ENCODE measurements at regions not wholly inside any gene's neighbourhood (a gene's known extent, or its start where the extent isn't known, plus 50 kb on each side); places are given as distances from the start of the nearest gene placed in this dataset.

- DNase-seq (no peak), ATAC-seq (no peak)
- no peaks in the 10 kb centered on the region for H3K36me3 Mint-ChIP-seq (ENCODE audit: low read depth)
- H3K4me3 Mint-ChIP-seq: no peak overlapping the region
- intact Hi-C loops (cut with micrococcal nuclease): no loop called here
- ChIA-PET POLR2A (no interaction called here), CTCF (no interaction called here)
- H3K27me3 Mint-ChIP-seq: no peaks in the 10 kb centered on the region
- no peaks in the 10 kb centered on the region for H3K4me1 Mint-ChIP-seq (ENCODE audit: low read depth)
- peaks cover 3% of the 10 kb centered on the region for H3K9me3 Mint-ChIP-seq
- no peak for TF ChIP-seq CTCF (IDR thresholded peaks at IDR 0.05)
- no peak overlapping the region for H3K27ac Mint-ChIP-seq
These were observed 400.2 kb upstream of the GRIA3 start for GRCh38 chrX:122783918-122784317.

DNA sequence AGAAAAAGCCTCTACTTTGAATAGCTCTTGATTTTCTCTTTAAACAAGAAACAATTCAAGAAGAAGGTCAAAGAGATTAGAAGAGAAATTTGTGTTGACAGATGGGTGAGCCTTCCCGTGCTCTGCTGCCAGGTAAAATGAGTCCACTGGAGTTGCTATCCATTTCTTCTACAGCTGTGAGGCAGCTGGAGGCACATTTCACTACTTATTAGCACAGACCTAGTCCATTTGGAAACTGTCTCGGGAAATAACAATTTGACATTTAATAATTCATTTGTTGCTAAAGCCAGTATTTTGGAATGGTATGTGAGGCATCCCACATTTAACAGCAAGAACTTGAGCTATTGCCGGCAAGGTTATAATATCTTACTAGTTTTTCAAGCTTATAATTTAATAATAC, 396.8 kb upstream of the GRIA3 start:
- H3K4me1 Mint-ChIP-seq (ENCODE audit: low read depth): no peaks in the 10 kb centered on the region
- peaks cover 3% of the 10 kb centered on the region for H3K9me3 Mint-ChIP-seq
- intact Hi-C loops (cut with micrococcal nuclease): no loop called here
- POLR2A ChIA-PET: interaction anchor here (0.6 kb wide), 1 partner anchor 12 kb away, joined by 4 read pairs; no protein-coding TSS in a partner anchor
- H3K36me3 Mint-ChIP-seq (ENCODE audit: low read depth): no peaks in the 10 kb centered on the region
- no peak for DNase-seq
- no peak overlapping the region for H3K4me3 Mint-ChIP-seq
- CTCF ChIA-PET: no interaction called here
- no peak for TF ChIP-seq CTCF (IDR thresholded peaks at IDR 0.05)
- no peak for ATAC-seq
- no peaks in the 10 kb centered on the region for H3K27me3 Mint-ChIP-seq
- H3K27ac Mint-ChIP-seq: no peak overlapping the region

DNA sequence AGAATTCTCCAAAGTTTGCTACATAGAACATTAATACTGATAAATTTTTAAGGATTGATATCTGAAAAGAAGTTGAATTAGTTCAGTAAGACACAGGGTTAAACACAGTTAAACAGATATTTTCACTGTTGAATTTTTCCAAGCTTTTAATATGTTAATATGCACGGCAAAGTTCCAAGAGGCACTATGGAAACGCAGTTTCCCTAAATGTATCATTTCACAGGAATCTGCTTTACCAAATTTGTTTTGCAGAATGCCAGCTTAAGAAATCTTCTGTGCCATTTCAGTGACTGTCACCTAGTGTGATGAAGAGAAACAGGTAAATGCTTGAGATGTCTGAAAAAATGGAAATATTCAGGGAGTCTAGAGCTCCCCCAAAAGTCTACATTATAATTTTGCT, 395.9 kb upstream of the GRIA3 start:
- Mint-ChIP-seq H3K27me3 (no peaks in the 10 kb centered on the region), H3K27ac (no peak overlapping the region), H3K4me3 (no peak overlapping the region), H3K4me1 (ENCODE audit: low read depth) (no peaks in the 10 kb centered on the region), H3K36me3 (ENCODE audit: low read depth) (no peaks in the 10 kb centered on the region), H3K9me3 (peaks cover 3% of the 10 kb centered on the region)
- TF ChIP-seq CTCF (IDR thresholded peaks at IDR 0.05): no peak
- ChIA-PET POLR2A (no interaction called here), CTCF (no interaction called here)
- ATAC-seq (no peak), DNase-seq (no peak)
- intact Hi-C loops (cut with micrococcal nuclease): no loop called here

DNA sequence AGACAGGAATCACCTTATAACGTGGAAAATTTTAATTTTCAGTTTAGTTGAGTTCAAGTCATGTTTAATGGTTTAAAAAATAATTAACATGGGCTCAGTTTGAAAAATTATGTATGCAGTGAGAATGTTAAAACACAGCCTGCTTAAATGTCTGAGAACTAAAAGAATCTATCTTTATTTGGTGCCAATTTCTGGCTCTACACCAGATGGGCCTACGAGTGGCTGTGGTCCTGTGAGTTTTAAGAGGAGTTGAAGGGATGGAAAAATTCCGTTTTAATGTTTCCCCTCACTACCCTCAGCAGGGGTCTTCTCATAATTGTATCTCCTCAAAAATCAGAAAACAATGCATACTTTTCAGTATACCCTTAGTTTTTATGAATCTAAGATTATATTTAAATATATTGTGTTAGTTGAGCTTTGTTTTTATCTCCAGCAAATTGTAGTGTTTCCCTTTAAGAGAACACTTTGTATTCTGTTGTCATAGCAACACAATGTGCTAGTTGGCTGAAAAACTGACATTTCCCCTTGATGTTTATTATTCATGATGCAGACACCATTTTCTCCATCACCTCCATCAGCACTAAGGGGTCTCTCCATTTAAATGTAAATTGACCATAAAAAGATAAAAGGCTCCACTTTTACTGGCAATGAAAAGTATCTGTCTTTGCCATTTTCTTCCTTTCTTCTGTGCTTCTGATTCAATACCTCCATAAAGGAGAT, 393.5 kb upstream of the GRIA3 start:
- H3K36me3 Mint-ChIP-seq (ENCODE audit: low read depth): no peaks in the 10 kb centered on the region
- peaks cover 3% of the 10 kb centered on the region for H3K9me3 Mint-ChIP-seq
- no peaks in the 10 kb centered on the region for H3K4me1 Mint-ChIP-seq (ENCODE audit: low read depth)
- DNase-seq (no peak), ATAC-seq (no peak)
- H3K4me3 Mint-ChIP-seq: no peak overlapping the region
- CTCF ChIA-PET: no interaction called here
- intact Hi-C loops (cut with micrococcal nuclease): no loop called here
- no peaks in the 10 kb centered on the region for H3K27me3 Mint-ChIP-seq
- H3K27ac Mint-ChIP-seq: no peak overlapping the region
- no peak for TF ChIP-seq CTCF (IDR thresholded peaks at IDR 0.05)
- POLR2A ChIA-PET: no interaction called here

DNA sequence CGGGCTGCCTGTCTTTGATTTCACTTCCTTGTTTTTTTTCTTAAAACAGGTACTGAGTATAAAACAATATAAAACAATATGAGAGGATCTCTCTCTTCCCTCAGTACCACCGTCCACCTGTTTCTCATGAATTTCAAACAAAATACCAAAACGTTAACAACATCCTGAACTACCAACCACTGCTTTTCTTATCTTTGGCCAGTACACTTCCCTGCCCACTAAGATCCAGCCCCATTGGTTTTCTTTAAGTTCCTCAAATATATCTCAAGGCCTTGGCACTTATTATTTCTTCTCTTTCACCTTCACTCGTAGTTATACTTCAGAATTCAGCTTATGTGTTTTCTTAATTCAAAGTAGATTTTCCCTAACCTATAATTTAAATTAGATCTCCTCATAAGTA, 370.2 kb upstream of the GRIA3 start:
- ChIA-PET CTCF (no interaction called here), POLR2A (no interaction called here)
- Mint-ChIP-seq H3K27me3 (no peaks in the 10 kb centered on the region), H3K27ac (no peak overlapping the region), H3K4me1 (ENCODE audit: low read depth) (no peaks in the 10 kb centered on the region), H3K4me3 (no peak overlapping the region), H3K36me3 (ENCODE audit: low read depth) (no peaks in the 10 kb centered on the region), H3K9me3 (no peaks in the 10 kb centered on the region)
- no peak for TF ChIP-seq CTCF (IDR thresholded peaks at IDR 0.05)
- ATAC-seq: no peak
- no peak for DNase-seq
- intact Hi-C loops (cut with micrococcal nuclease): no loop called here

Data from activated CD8-positive, alpha-beta T cell treated with anti-CD3 and anti-CD28 coated beads for 36 hours (primary cell).